SJSA1 (cell line): ENCODE measurements at regions not wholly inside any gene's neighbourhood (a gene's known extent, or its start where the extent isn't known, plus 50 kb on each side); places are given as distances from the start of the nearest gene placed in this dataset.

Experiments used
- DNase-seq, 2 experiments: peaks; one replicate each; pipeline ENCODE4 v3.0.0-alpha.2; 2015 to 2020; ENCODE audit warnings: low spot score in 2 of 2, low read depth in 1 of 2
- H3K27ac ChIP-seq: fragments of 250-450 bp; sonication (Bioruptor Pico); 2 replicates; pipeline ENCODE4 v1.5.1; 2020; ENCODE audit warnings: mild to moderate bottlenecking, moderate library complexity
- H3K27me3 ChIP-seq: fragments of 250-450 bp; sonication (Bioruptor Pico); replicated peaks from 2 replicates; pipeline ENCODE4 v1.5.1; 2020; ENCODE audit warnings: mild to moderate bottlenecking, moderate library complexity
- H3K36me3 ChIP-seq: fragments of 250-450 bp; sonication (Bioruptor Pico); 2 replicates; pipeline ENCODE4 v1.5.1; 2020; ENCODE audit warnings: mild to moderate bottlenecking
- H3K4me1 ChIP-seq: fragments of 250-450 bp; sonication (Bioruptor Pico); replicated peaks from 2 replicates; pipeline ENCODE4 v1.6.1; 2021; ENCODE audit warnings: mild to moderate bottlenecking
- H3K4me3 ChIP-seq: fragments of 250-450 bp; sonication (Bioruptor Pico); 2 replicates; pipeline ENCODE4 v1.5.1; 2020; ENCODE audit warnings: mild to moderate bottlenecking
- H3K9me3 ChIP-seq: fragments of 250-450 bp; sonication (Bioruptor Pico); replicated peaks from 2 replicates; pipeline ENCODE4 v1.5.1; 2020; ENCODE audit warnings: mild to moderate bottlenecking

GRCh38 chr3:124671106-124671505 lies 59.1 kb upstream of the UMPS start:
- Histone ChIP-seq H3K9me3 (no peaks in the 10 kb centered on the region), H3K4me3 (no peak overlapping the region), H3K4me1 (no peaks in the 10 kb centered on the region), H3K27me3 (no peaks in the 10 kb centered on the region), H3K36me3 (peaks cover 4% of the 10 kb centered on the region; the same call in 1 of the 2 replicates), H3K27ac (no peak overlapping the region)
- no peak for DNase-seq

GRCh38 chr3:124674336-124674735 lies 55.9 kb upstream of the UMPS start:
- no peaks in the 10 kb centered on the region for H3K36me3 ChIP-seq
- no peaks in the 10 kb centered on the region for H3K4me1 ChIP-seq
- no peaks in the 10 kb centered on the region for H3K9me3 ChIP-seq
- no peak for DNase-seq
- H3K4me3 ChIP-seq, result no peak overlapping the region
- no peaks in the 10 kb centered on the region for H3K27me3 ChIP-seq
- no peak overlapping the region for H3K27ac ChIP-seq

- no peaks in the 10 kb centered on the region for H3K9me3 ChIP-seq
- H3K4me3 ChIP-seq, result no peak overlapping the region
- no peaks in the 10 kb centered on the region for H3K4me1 ChIP-seq
- no peak for DNase-seq
- H3K27ac ChIP-seq, result no peak overlapping the region
- no peaks in the 10 kb centered on the region for H3K27me3 ChIP-seq
- no peaks in the 10 kb centered on the region for H3K36me3 ChIP-seq
Measured at GRCh38 chr3:124676236-124676635, 54.0 kb upstream of the UMPS start.

- Histone ChIP-seq H3K27me3 (no peaks in the 10 kb centered on the region), H3K4me3 (no peak overlapping the region), H3K27ac (no peak overlapping the region), H3K4me1 (no peaks in the 10 kb centered on the region), H3K9me3 (no peaks in the 10 kb centered on the region), H3K36me3 (no peaks in the 10 kb centered on the region)
- no peak for DNase-seq
Measured at GRCh38 chr3:124679048-124679638, 51.1 kb upstream of the UMPS start.
